ENCODE measurements at regions not wholly inside any gene's neighbourhood (a gene's known extent, or its start where the extent isn't known, plus 50 kb on each side); places are given as distances from the start of the nearest gene placed in this dataset.

- TF ChIP-seq CTCF (IDR thresholded peaks at IDR 0.05; ENCODE audit: insufficient read depth, low read length) (no peak), POLR2AphosphoS5 (IDR thresholded peaks at IDR 0.05; ENCODE audit: low read depth) (no peak), SPI1 (IDR thresholded peaks at IDR 0.05; ENCODE audit: borderline replicate concordance, low read depth) (no peak), REST (IDR thresholded peaks at IDR 0.05; ENCODE audit: insufficient replicate concordance, low read depth) (no peak), GABPA (IDR thresholded peaks at IDR 0.05; ENCODE audit: low read depth) (no peak)
These were observed 716.5 kb downstream of the PRELID2 start for GRCh38 chr5:145118611-145119010.
